Right lobe of liver (tissue), 4 donors: ENCODE measurements at regions not wholly inside any gene's neighbourhood (a gene's known extent, or its start where the extent isn't known, plus 50 kb on each side); places are given as distances from the start of the nearest gene placed in this dataset.

Experiments
- POLR2A ChIP-seq: fragments of 450-650 bp; IDR thresholded peaks from one replicate; pipeline ENCODE4 v1.6.1; 2017; ENCODE audit warnings: antibody characterized with exemption, mild to moderate bottlenecking
- TF ChIP-seq, protein P1 (sequence below), 4 donors: fragments of 200-600 bp in 3 of 4; fragments of 450-650 bp in 1 of 4; IDR thresholded peaks; one replicate each; pipeline versions ENCODE4 v1.5.1 to v1.8.0; 2016 to 2022; ENCODE audit warnings: antibody characterized with exemption in 4 of 4, mild to moderate bottlenecking in 2 of 4
- donor health status: DM: no; HTN: no; CAD: no.
- donor health status: DM: no; HTN: no; CAD: no.
- donor health status: DM: no; HTN: yes; CAD: no.

DNA sequence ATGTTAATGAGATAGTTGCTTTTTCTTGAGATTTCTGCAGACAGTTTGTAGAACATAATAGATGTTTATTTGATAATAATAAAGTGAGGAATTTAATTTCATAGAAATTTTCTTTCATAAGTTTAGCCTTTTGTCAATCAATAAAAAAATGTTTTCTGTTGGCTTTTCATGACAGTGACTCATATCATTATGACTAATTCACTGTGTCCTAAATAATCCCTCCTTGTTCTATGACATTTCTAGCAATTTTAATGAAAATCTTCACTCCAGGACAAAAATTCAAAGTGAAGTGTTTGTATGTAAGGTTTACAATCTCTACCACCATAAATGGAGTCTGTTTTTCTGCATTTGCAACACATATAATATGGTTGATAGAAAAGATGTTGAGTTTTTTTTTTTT is 109.9 kb downstream of the UTRN start:
- TF ChIP-seq, protein P1, sequence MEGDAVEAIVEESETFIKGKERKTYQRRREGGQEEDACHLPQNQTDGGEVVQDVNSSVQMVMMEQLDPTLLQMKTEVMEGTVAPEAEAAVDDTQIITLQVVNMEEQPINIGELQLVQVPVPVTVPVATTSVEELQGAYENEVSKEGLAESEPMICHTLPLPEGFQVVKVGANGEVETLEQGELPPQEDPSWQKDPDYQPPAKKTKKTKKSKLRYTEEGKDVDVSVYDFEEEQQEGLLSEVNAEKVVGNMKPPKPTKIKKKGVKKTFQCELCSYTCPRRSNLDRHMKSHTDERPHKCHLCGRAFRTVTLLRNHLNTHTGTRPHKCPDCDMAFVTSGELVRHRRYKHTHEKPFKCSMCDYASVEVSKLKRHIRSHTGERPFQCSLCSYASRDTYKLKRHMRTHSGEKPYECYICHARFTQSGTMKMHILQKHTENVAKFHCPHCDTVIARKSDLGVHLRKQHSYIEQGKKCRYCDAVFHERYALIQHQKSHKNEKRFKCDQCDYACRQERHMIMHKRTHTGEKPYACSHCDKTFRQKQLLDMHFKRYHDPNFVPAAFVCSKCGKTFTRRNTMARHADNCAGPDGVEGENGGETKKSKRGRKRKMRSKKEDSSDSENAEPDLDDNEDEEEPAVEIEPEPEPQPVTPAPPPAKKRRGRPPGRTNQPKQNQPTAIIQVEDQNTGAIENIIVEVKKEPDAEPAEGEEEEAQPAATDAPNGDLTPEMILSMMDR (IDR thresholded peaks at IDR 0.05), result no peak
- no peak for TF ChIP-seq POLR2A
